GM19043 (cell line): ENCODE measurements at regions not wholly inside any gene's neighbourhood (a gene's known extent, or its start where the extent isn't known, plus 50 kb on each side); places are given as distances from the start of the nearest gene placed in this dataset.
"Not testable (repeated sequence)": the region's sequence is repeated elsewhere in the genome, so short reads cannot be mapped to it uniquely, and the experiment has no call there.

Experiments used
- ATAC-seq: cut with Tn5 transposase; IDR thresholded peaks from one replicate; pipeline ENCODE4 v1.9.1; 2021; ENCODE audit warnings: low read depth; ENCODE audit not compliant: unreplicated experiment

GRCh38 chr4:64016893-64017292 is 392.4 kb downstream of the TECRL start:
- no peak for ATAC-seq

- ATAC-seq: no peak
Observed at GRCh38 chr4:64014647-64015046, 394.6 kb downstream of the TECRL start.

- no peak for ATAC-seq
Observed at GRCh38 chr4:64001229-64001898, 407.9 kb downstream of the TECRL start.

GRCh38 chr4:64000241-64000640 is 409.0 kb downstream of the TECRL start:
- ATAC-seq: no peak

GRCh38 chr4:63986253-63986652 is 423.0 kb downstream of the TECRL start:
- no peak for ATAC-seq

GRCh38 chr4:63983224-63983623 is 426.0 kb downstream of the TECRL start:
- no peak for ATAC-seq

GRCh38 chr4:63965875-63966274 is 443.4 kb downstream of the TECRL start:
- no peak for ATAC-seq

GRCh38 chr4:63942706-63943286 is 466.5 kb downstream of the TECRL start:
- ATAC-seq: not testable (repeated sequence)

- no peak for ATAC-seq
Observed at GRCh38 chr4:63937961-63938360, 471.3 kb downstream of the TECRL start.

- ATAC-seq: no peak
Observed at GRCh38 chr4:63922146-63922545, 487.1 kb downstream of the TECRL start.

GRCh38 chr4:63921561-63921960 is 487.7 kb downstream of the TECRL start:
- ATAC-seq: no peak

- ATAC-seq: no peak
Observed at GRCh38 chr4:63919636-63920365, 489.4 kb downstream of the TECRL start.

- no peak for ATAC-seq
Observed at GRCh38 chr4:63906660-63907183, 502.5 kb downstream of the TECRL start.

- no peak for ATAC-seq
Observed at GRCh38 chr4:63904201-63904600, 505.0 kb downstream of the TECRL start.

GRCh38 chr4:63901304-63901703 is 507.9 kb downstream of the TECRL start:
- no peak for ATAC-seq

- no peak for ATAC-seq
Observed at GRCh38 chr4:63898961-63899360, 510.3 kb downstream of the TECRL start.

GRCh38 chr4:63894161-63894560 is 515.1 kb downstream of the TECRL start:
- ATAC-seq: no peak

- no peak for ATAC-seq
Observed at GRCh38 chr4:63869370-63869769, 539.9 kb downstream of the TECRL start.

- no peak for ATAC-seq
Observed at GRCh38 chr4:63851496-63851895, 557.8 kb downstream of the TECRL start.

- ATAC-seq: no peak
Observed at GRCh38 chr4:63841266-63841665, 568.0 kb downstream of the TECRL start.

GRCh38 chr4:63831590-63832155 is 577.6 kb downstream of the TECRL start:
- no peak for ATAC-seq
